ENCODE measurements at regions not wholly inside any gene's neighbourhood (a gene's known extent, or its start where the extent isn't known, plus 50 kb on each side); places are given as distances from the start of the nearest gene placed in this dataset.

DNA sequence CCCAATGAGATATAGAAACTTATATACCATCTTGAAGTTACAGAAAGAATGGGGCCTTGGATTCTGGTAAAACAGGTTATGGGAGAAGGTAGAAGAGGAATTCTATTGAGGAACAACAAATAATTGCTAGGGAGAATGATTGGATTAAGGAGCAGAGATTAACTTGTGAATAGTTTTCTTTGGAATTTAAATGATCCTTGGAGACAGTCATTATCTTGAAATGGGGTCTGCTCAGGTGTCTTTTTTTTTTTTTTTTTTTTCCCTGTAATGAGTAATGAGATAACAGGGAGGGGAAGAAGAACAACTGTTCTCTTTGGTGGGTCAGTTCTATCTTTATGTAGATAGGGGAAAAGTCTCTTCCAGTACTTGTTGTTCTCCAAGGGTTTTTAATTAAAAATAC lies 1406.0 kb downstream of the RPA4 start:
- TF ChIP-seq, protein P1, sequence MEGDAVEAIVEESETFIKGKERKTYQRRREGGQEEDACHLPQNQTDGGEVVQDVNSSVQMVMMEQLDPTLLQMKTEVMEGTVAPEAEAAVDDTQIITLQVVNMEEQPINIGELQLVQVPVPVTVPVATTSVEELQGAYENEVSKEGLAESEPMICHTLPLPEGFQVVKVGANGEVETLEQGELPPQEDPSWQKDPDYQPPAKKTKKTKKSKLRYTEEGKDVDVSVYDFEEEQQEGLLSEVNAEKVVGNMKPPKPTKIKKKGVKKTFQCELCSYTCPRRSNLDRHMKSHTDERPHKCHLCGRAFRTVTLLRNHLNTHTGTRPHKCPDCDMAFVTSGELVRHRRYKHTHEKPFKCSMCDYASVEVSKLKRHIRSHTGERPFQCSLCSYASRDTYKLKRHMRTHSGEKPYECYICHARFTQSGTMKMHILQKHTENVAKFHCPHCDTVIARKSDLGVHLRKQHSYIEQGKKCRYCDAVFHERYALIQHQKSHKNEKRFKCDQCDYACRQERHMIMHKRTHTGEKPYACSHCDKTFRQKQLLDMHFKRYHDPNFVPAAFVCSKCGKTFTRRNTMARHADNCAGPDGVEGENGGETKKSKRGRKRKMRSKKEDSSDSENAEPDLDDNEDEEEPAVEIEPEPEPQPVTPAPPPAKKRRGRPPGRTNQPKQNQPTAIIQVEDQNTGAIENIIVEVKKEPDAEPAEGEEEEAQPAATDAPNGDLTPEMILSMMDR (conservative IDR thresholded peaks at IDR 0.05 in 1 of 2, IDR thresholded peaks at IDR 0.05 in 1 of 2; ENCODE audit: extremely low read depth in 1 of 2, insufficient read depth in 1 of 2, low read depth in 1 of 2, low read length in 2 of 2): no peak
- no peak for TF ChIP-seq EZH2 (IDR thresholded peaks at IDR 0.05; ENCODE audit: borderline replicate concordance, low read length)

Data from mammary epithelial cell (primary cell).